Prostate gland (tissue), 2 donors: ENCODE measurements at regions not wholly inside any gene's neighbourhood (a gene's known extent, or its start where the extent isn't known, plus 50 kb on each side); places are given as distances from the start of the nearest gene placed in this dataset.

Experiments
- POLR2A ChIP-seq: fragments of 450-650 bp; IDR thresholded peaks from one replicate; pipeline ENCODE4 v1.6.1; 2016; ENCODE audit warnings: antibody characterized with exemption, mild to moderate bottlenecking
- TF ChIP-seq, protein P1 (sequence below), 4 experiments: fragments of 200-600 bp in 2 of 4; fragments of 450-650 bp in 2 of 4; sonication (generic) in 2 of 4; IDR thresholded peaks; 1 replicate in 3 of 4; 2 replicates in 1 of 4; pipeline ENCODE4 v1.5.1; 2016 to 2019; ENCODE audit warnings: antibody characterized with exemption in 4 of 4, mild to moderate bottlenecking in 2 of 4, moderate library complexity in 2 of 4

DNA sequence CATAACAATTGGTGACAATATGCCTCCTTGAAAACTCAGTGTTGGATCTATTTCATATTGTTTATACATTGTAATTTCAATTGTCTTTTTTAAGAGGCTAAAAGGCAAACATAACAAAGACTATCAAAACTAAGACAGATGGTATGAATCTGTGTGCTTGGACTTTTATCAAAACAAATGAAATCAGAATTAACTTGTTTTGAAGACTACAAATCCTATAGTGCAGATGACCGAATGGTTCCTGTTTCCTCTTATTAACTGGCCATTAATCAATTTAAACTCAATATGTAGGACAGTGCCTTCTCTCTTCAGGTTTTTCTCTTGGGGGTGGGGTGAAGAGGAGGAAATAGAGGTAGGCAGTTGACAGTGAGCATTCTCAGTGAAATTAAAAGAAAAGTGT, 366.9 kb upstream of the GRAMD2B start:
- TF ChIP-seq, protein P1, sequence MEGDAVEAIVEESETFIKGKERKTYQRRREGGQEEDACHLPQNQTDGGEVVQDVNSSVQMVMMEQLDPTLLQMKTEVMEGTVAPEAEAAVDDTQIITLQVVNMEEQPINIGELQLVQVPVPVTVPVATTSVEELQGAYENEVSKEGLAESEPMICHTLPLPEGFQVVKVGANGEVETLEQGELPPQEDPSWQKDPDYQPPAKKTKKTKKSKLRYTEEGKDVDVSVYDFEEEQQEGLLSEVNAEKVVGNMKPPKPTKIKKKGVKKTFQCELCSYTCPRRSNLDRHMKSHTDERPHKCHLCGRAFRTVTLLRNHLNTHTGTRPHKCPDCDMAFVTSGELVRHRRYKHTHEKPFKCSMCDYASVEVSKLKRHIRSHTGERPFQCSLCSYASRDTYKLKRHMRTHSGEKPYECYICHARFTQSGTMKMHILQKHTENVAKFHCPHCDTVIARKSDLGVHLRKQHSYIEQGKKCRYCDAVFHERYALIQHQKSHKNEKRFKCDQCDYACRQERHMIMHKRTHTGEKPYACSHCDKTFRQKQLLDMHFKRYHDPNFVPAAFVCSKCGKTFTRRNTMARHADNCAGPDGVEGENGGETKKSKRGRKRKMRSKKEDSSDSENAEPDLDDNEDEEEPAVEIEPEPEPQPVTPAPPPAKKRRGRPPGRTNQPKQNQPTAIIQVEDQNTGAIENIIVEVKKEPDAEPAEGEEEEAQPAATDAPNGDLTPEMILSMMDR (IDR thresholded peaks at IDR 0.05), result no peak
- no peak for TF ChIP-seq POLR2A
